Uterus (tissue), 3 donors: ENCODE measurements at regions not wholly inside any gene's neighbourhood (a gene's known extent, or its start where the extent isn't known, plus 50 kb on each side); places are given as distances from the start of the nearest gene placed in this dataset.

ENCODE experiments used
- DNase-seq, 2 donors: peaks; one replicate each; pipeline ENCODE4 v3.0.0-alpha.2; 2019 to 2020
- H3K27ac ChIP-seq, 2 donors: fragments of 200-600 bp; sonication (generic); 1 replicate in 1 of 2; 2 replicates in 1 of 2; pipeline ENCODE4 v1.5.1; 2016 to 2018
- H3K27me3 ChIP-seq, 2 donors: fragments of 200-600 bp; sonication (generic); one replicate each; pipeline ENCODE4 v1.5.1; 2018 to 2019; ENCODE audit warnings: control low read depth in 1 of 2
- H3K36me3 ChIP-seq, 2 donors: fragments of 200-600 bp; sonication (generic); one replicate each; pipeline ENCODE4 v1.5.1; 2019; ENCODE audit warnings: control low read depth in 1 of 2
- H3K4me1 ChIP-seq, 2 donors: fragments of 200-600 bp; sonication (generic); one replicate each; pipeline ENCODE4 v1.5.1; 2018 to 2019; ENCODE audit warnings: control low read depth in 1 of 2
- H3K4me3 ChIP-seq, 2 donors: fragments of 200-600 bp; sonication (generic); 1 replicate in 1 of 2; 2 replicates in 1 of 2; pipeline ENCODE4 v1.5.1; 2018 to 2019; ENCODE audit warnings: mild to moderate bottlenecking in 1 of 2
- H3K9me3 ChIP-seq, 2 donors: fragments of 200-600 bp; sonication (generic); one replicate each; pipeline ENCODE4 v1.5.1; 2019; ENCODE audit warnings: control low read depth in 1 of 2
- POLR2A ChIP-seq, 2 donors: fragments of 450-650 bp; IDR thresholded peaks; one replicate each; pipeline ENCODE4 v1.6.1; 2016; ENCODE audit warnings: antibody characterized with exemption in 2 of 2, mild to moderate bottlenecking in 1 of 2, moderate library complexity in 1 of 2
- intact Hi-C: fragments of 100-400 bp; cut with DNase I; formaldehyde crosslinking; loops from one replicate; pipeline ENCODE4 v1.15.1; 2023; ENCODE audit warnings: low total_unique reads
- TF ChIP-seq, protein P1 (sequence below), 4 experiments: fragments of 200-600 bp in 2 of 4; fragments of 450-650 bp in 2 of 4; sonication (generic) in 2 of 4; IDR thresholded peaks; one replicate each; pipeline ENCODE4 v1.5.1; 2016 to 2019; ENCODE audit warnings: antibody characterized with exemption in 4 of 4, mild to moderate bottlenecking in 2 of 4, moderate library complexity in 1 of 4
- donor health status: DM: yes; HTN: yes; CAD: no.

DNA sequence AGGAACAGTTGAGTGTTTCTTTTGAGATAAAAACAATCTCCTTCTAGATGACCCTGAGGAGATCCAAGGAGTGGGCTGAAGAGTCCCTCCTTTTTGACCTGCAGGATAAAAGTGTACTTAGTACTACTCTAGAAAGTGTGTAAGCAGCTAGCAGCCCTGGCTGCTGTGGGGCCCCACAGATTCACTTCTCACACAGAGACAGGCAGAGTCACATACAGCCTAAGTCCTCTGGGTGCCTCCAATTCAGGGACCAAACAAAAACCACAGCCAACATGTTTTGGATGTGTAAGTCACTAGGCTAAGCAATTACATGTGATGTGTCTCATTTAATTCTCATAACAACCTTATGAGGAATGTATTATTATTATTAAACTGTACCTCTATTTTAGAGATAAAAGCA, 97.1 kb downstream of the TMEM100 start:
- no peaks in the 10 kb centered on the region for H3K27me3 ChIP-seq
- H3K27ac ChIP-seq, result peak overlapping the region in 1 of 2 donors; percentile 3
- no peak overlapping the region for H3K4me3 ChIP-seq
- no peaks in the 10 kb centered on the region for H3K4me1 ChIP-seq
- no peak for DNase-seq
- H3K9me3 ChIP-seq, result no peaks in the 10 kb centered on the region
- intact Hi-C loops, result no loop called here
- TF ChIP-seq, protein P1, sequence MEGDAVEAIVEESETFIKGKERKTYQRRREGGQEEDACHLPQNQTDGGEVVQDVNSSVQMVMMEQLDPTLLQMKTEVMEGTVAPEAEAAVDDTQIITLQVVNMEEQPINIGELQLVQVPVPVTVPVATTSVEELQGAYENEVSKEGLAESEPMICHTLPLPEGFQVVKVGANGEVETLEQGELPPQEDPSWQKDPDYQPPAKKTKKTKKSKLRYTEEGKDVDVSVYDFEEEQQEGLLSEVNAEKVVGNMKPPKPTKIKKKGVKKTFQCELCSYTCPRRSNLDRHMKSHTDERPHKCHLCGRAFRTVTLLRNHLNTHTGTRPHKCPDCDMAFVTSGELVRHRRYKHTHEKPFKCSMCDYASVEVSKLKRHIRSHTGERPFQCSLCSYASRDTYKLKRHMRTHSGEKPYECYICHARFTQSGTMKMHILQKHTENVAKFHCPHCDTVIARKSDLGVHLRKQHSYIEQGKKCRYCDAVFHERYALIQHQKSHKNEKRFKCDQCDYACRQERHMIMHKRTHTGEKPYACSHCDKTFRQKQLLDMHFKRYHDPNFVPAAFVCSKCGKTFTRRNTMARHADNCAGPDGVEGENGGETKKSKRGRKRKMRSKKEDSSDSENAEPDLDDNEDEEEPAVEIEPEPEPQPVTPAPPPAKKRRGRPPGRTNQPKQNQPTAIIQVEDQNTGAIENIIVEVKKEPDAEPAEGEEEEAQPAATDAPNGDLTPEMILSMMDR (IDR thresholded peaks at IDR 0.05), result no peak
- TF ChIP-seq POLR2A (IDR thresholded peaks at IDR 0.05), result no peak
- H3K36me3 ChIP-seq, result no peaks in the 10 kb centered on the region

DNA sequence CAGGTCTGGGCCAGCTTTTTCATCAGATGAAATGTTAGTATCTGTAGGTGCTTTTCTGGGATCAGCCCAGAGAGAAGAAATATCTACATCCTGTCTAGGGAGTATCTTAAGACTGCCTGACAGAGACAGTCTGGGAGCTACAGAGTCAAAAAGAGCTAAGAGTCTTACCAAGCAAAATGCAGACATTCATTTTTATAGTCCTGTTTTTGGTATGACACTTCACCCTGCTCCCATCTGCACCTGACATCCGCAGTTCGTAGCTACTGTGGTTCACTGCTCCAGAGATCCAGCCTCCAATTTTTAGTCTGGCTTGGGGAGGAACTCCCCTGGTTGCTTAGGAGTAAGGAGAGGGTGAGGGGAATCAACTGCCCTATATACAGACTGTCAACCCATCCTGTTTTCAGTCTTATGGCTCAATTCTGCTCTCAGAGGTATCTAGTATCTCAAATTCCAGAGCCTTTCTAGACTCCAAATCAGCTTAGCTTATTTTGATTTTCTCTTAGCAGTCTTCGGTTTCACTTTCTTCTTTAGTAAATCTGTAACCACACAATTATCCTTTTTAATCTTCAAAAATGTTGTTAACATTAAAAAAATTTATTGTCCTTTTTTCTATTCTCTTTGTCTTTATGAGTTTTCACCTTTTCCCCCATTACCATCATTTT, 97.8 kb downstream of the TMEM100 start:
- peak overlapping the region in 1 of 2 donors; percentile 3 for H3K27ac ChIP-seq
- intact Hi-C loops, result no loop called here
- no peaks in the 10 kb centered on the region for H3K27me3 ChIP-seq

DNA sequence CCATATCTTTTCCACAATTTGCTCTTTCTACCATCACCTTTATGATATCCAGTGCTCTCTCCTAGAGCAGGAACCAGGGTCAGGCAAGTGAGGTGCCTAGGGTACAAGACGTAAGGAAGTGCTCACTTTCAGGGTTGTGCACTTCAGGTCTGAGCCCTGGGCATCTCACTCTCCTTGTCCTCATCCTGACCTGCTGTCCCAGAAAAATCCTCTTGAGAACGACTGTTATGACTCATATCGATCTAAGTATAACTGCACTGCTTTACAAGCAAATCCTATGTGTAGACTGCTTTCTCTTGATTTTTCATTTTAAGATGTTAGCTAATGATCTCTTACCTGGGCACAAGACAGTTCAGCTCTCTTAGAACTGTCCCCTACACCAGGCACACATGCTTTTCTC, 100.1 kb downstream of the TMEM100 start:
- Histone ChIP-seq H3K36me3 (no peaks in the 10 kb centered on the region), H3K27me3 (no peaks in the 10 kb centered on the region), H3K27ac (no peak overlapping the region), H3K9me3 (no peaks in the 10 kb centered on the region), H3K4me3 (no peak overlapping the region), H3K4me1 (no peaks in the 10 kb centered on the region)
- TF ChIP-seq POLR2A (IDR thresholded peaks at IDR 0.05), result no peak
- TF ChIP-seq, protein P1 (IDR thresholded peaks at IDR 0.05), result no peak
- DNase-seq, result no peak
- intact Hi-C loops, result no loop called here

More for the DNA sequence above, 97.8 kb downstream of the TMEM100 start:
- H3K4me3 ChIP-seq, result no peak overlapping the region
- no peaks in the 10 kb centered on the region for H3K4me1 ChIP-seq
- H3K9me3 ChIP-seq, result no peaks in the 10 kb centered on the region
- H3K36me3 ChIP-seq, result no peaks in the 10 kb centered on the region
- DNase-seq, result no peak
- TF ChIP-seq, protein P1 (IDR thresholded peaks at IDR 0.05), result no peak
- TF ChIP-seq POLR2A (IDR thresholded peaks at IDR 0.05), result no peak

DNA sequence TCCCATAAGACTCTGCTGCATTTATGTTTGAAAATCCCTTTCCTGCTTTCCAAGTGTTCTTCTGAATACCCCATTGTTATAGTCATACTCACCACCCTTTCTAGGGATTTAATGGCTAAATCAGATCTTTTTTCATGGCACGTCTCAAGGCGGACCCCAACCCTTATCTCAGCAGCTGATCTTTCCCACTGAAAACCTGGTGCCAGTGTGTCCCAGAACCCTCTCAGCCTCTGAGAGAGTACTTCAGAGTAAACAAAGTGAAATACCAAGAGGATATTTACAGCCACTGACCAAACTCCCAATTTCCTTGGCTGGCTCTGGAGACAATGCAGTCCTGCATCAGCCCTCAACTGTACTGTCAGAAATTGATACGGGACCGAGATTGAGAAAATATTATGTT, 101.7 kb downstream of the TMEM100 start:
- no peak overlapping the region for H3K4me3 ChIP-seq
- no peak for DNase-seq
- TF ChIP-seq, protein P1 (IDR thresholded peaks at IDR 0.05), result no peak
- no peak for TF ChIP-seq POLR2A (IDR thresholded peaks at IDR 0.05)
- H3K36me3 ChIP-seq, result no peaks in the 10 kb centered on the region
- H3K9me3 ChIP-seq, result no peaks in the 10 kb centered on the region
- H3K27me3 ChIP-seq, result no peaks in the 10 kb centered on the region
- no peak overlapping the region for H3K27ac ChIP-seq
- H3K4me1 ChIP-seq, result no peaks in the 10 kb centered on the region
- intact Hi-C loops, result no loop called here

DNA sequence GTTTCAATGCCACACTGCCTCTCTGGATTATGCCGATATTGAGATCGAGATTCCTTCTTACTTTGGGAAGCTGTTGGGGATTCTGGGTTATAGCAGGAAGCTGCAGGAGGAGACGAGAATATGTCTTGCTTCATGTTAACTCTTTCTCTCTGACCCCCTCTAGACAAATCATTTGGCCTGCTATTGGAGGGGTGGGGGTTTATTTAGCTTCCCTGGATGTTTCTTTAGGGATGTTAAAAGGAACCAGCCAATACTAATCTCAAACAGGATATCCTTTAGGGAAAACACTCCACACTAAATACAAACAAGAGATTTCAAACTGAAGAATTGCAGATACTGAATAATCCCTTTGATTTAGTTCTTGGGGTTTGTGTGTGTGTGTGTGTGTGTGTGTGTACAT, 102.6 kb downstream of the TMEM100 start:
- intact Hi-C loops, result no loop called here
- no peak overlapping the region for H3K27ac ChIP-seq
- no peaks in the 10 kb centered on the region for H3K9me3 ChIP-seq
- no peak overlapping the region for H3K4me3 ChIP-seq
- H3K27me3 ChIP-seq, result no peaks in the 10 kb centered on the region
- no peak for DNase-seq
- no peaks in the 10 kb centered on the region for H3K4me1 ChIP-seq
- TF ChIP-seq, protein P1 (IDR thresholded peaks at IDR 0.05), result no peak
- no peak for TF ChIP-seq POLR2A (IDR thresholded peaks at IDR 0.05)
- no peaks in the 10 kb centered on the region for H3K36me3 ChIP-seq
